ENCODE measurements at regions not wholly inside any gene's neighbourhood (a gene's known extent, or its start where the extent isn't known, plus 50 kb on each side); places are given as distances from the start of the nearest gene placed in this dataset.

DNA sequence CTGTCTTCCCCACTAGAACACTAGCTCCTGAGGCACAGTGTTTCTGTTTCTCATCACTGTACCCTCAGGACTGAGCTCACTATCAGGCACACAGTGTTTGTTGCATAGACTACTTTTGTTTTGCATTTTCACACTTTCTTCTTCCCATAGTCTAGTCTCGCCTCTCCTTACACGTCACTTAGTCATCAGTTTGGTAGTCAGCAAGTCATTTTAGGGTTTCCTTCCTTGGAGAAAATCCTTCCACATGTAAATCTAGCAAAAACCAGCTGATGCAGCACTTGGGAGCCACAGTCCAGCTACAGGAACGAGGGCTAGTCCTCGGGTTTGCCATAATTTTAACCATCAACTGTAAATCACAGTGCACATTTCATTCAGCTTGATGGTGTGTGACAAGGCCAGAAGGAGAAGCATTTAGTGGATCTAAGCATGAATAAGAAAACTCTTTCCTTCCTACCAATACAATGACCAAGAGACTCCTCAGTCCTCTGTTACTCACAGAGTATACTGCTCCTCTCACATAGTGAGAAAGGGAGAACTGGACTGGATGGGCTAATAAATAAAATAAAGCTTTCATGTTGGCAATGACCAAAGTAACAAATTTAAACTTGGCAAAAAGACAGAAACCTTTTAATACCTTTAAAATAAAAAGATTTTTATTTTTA lies 221.0 kb downstream of the KLF12 start (continued):
- no peak for TF ChIP-seq AR (CRISPR knock-in tag; IDR thresholded peaks at IDR 0.05)
- no peak for TF ChIP-seq ZNF263 (CRISPR knock-in tag; IDR thresholded peaks at IDR 0.05; ENCODE audit: low read depth)
- no peak for TF ChIP-seq TCF7 (CRISPR knock-in tag; IDR thresholded peaks at IDR 0.05; ENCODE audit: low read depth)
- TF ChIP-seq ZBTB21 (CRISPR knock-in tag; IDR thresholded peaks at IDR 0.05; ENCODE audit: borderline replicate concordance) = no peak
- TF ChIP-seq SMAD3 (CRISPR knock-in tag; IDR thresholded peaks at IDR 0.05; ENCODE audit: borderline replicate concordance) = no peak
- TF ChIP-seq, protein P1, sequence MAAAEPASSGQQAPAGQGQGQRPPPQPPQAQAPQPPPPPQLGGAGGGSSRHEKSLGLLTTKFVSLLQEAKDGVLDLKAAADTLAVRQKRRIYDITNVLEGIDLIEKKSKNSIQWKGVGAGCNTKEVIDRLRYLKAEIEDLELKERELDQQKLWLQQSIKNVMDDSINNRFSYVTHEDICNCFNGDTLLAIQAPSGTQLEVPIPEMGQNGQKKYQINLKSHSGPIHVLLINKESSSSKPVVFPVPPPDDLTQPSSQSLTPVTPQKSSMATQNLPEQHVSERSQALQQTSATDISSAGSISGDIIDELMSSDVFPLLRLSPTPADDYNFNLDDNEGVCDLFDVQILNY (CRISPR knock-in tag; IDR thresholded peaks at IDR 0.05) = no peak
- TF ChIP-seq FOXP4 (CRISPR knock-in tag; IDR thresholded peaks at IDR 0.05) = no peak
- TF ChIP-seq OVOL2 (CRISPR knock-in tag; IDR thresholded peaks at IDR 0.05; ENCODE audit: borderline replicate concordance) = no peak
- TF ChIP-seq, protein P2, sequence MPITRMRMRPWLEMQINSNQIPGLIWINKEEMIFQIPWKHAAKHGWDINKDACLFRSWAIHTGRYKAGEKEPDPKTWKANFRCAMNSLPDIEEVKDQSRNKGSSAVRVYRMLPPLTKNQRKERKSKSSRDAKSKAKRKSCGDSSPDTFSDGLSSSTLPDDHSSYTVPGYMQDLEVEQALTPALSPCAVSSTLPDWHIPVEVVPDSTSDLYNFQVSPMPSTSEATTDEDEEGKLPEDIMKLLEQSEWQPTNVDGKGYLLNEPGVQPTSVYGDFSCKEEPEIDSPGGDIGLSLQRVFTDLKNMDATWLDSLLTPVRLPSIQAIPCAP (CRISPR knock-in tag; IDR thresholded peaks at IDR 0.05) = no peak

- DNase-seq (ENCODE audit: low spot score) = no peak
- no peak for ATAC-seq
- no peak overlapping the region for H3K27ac Mint-ChIP-seq
- H3K36me3 Mint-ChIP-seq = no peaks in the 10 kb centered on the region
- peaks cover 25% of the 10 kb centered on the region for H3K4me1 Mint-ChIP-seq
- no peak overlapping the region for H3K4me3 Mint-ChIP-seq
- POLR2A ChIA-PET = no interaction called here
- no peaks in the 10 kb centered on the region for H3K27me3 Mint-ChIP-seq (ENCODE audit: low read depth)
- H3K9me3 Mint-ChIP-seq = no peaks in the 10 kb centered on the region
- CTCF ChIA-PET = no interaction called here
- TF ChIP-seq ELF4 (CRISPR knock-in tag; IDR thresholded peaks at IDR 0.05; ENCODE audit: low read depth) (no peak), ZBTB21 (CRISPR knock-in tag; IDR thresholded peaks at IDR 0.05; ENCODE audit: borderline replicate concordance) (no peak), SOX15 (CRISPR knock-in tag; IDR thresholded peaks at IDR 0.05) (no peak), TCF7 (CRISPR knock-in tag; IDR thresholded peaks at IDR 0.05; ENCODE audit: low read depth) (no peak)
- TF ChIP-seq, protein P3, sequence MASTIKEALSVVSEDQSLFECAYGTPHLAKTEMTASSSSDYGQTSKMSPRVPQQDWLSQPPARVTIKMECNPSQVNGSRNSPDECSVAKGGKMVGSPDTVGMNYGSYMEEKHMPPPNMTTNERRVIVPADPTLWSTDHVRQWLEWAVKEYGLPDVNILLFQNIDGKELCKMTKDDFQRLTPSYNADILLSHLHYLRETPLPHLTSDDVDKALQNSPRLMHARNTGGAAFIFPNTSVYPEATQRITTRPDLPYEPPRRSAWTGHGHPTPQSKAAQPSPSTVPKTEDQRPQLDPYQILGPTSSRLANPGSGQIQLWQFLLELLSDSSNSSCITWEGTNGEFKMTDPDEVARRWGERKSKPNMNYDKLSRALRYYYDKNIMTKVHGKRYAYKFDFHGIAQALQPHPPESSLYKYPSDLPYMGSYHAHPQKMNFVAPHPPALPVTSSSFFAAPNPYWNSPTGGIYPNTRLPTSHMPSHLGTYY (CRISPR knock-in tag; IDR thresholded peaks at IDR 0.05) = no peak
Observed at GRCh38 chr13:73911361-73911760, 222.8 kb downstream of the KLF12 start.

GRCh38 chr13:73910733-73911132 lies 223.5 kb downstream of the KLF12 start:
- DNase-seq (ENCODE audit: low spot score) (no peak), ATAC-seq (no peak)
- CTCF ChIA-PET = no interaction called here
- no peaks in the 10 kb centered on the region for H3K36me3 Mint-ChIP-seq
- no peak overlapping the region for H3K27ac Mint-ChIP-seq
- H3K9me3 Mint-ChIP-seq = no peaks in the 10 kb centered on the region
- peaks cover 25% of the 10 kb centered on the region for H3K4me1 Mint-ChIP-seq
- POLR2A ChIA-PET = no interaction called here
- no peak overlapping the region for H3K4me3 Mint-ChIP-seq
- no peaks in the 10 kb centered on the region for H3K27me3 Mint-ChIP-seq (ENCODE audit: low read depth)
- no peak for TF ChIP-seq ZNF281 (CRISPR knock-in tag; IDR thresholded peaks at IDR 0.05)
- TF ChIP-seq, protein P4, sequence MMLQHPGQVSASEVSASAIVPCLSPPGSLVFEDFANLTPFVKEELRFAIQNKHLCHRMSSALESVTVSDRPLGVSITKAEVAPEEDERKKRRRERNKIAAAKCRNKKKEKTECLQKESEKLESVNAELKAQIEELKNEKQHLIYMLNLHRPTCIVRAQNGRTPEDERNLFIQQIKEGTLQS (CRISPR knock-in tag; conservative IDR thresholded peaks at IDR 0.05) = no peak
- no peak for TF ChIP-seq ETV6 (CRISPR knock-in tag; IDR thresholded peaks at IDR 0.05)
- TF ChIP-seq, protein P5, sequence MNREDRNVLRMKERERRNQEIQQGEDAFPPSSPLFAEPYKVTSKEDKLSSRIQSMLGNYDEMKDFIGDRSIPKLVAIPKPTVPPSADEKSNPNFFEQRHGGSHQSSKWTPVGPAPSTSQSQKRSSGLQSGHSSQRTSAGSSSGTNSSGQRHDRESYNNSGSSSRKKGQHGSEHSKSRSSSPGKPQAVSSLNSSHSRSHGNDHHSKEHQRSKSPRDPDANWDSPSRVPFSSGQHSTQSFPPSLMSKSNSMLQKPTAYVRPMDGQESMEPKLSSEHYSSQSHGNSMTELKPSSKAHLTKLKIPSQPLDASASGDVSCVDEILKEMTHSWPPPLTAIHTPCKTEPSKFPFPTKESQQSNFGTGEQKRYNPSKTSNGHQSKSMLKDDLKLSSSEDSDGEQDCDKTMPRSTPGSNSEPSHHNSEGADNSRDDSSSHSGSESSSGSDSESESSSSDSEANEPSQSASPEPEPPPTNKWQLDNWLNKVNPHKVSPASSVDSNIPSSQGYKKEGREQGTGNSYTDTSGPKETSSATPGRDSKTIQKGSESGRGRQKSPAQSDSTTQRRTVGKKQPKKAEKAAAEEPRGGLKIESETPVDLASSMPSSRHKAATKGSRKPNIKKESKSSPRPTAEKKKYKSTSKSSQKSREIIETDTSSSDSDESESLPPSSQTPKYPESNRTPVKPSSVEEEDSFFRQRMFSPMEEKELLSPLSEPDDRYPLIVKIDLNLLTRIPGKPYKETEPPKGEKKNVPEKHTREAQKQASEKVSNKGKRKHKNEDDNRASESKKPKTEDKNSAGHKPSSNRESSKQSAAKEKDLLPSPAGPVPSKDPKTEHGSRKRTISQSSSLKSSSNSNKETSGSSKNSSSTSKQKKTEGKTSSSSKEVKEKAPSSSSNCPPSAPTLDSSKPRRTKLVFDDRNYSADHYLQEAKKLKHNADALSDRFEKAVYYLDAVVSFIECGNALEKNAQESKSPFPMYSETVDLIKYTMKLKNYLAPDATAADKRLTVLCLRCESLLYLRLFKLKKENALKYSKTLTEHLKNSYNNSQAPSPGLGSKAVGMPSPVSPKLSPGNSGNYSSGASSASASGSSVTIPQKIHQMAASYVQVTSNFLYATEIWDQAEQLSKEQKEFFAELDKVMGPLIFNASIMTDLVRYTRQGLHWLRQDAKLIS (CRISPR knock-in tag; IDR thresholded peaks at IDR 0.05; ENCODE audit: borderline replicate concordance) = no peak
- no peak for TF ChIP-seq OVOL2 (CRISPR knock-in tag; IDR thresholded peaks at IDR 0.05; ENCODE audit: borderline replicate concordance)
- TF ChIP-seq ZNF263 (CRISPR knock-in tag; IDR thresholded peaks at IDR 0.05; ENCODE audit: low read depth) = no peak

Measured in WTC11 (cell line).